ENCODE measurements at regions not wholly inside any gene's neighbourhood (a gene's known extent, or its start where the extent isn't known, plus 50 kb on each side); places are given as distances from the start of the nearest gene placed in this dataset.

DNA sequence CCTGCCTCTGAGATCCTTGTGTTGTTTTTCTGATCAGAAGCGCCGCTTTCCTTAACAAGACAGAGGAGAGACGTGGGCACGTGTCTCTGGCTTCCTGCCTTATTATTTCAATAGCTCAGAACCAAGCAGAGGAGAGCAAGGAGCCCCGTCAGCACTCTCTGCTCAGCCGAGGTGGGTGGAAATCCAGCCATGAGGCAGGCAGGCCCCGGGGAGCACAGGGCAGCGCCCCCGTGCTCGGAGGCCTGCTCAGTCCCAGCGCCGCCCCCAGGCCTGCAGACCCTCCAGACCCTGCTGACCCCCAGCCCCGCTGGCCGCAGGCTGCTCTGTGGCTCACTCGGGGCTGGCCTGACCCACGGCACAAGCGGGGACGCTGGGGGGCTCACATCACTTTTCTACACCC is 162.8 kb downstream of the BRD1 start:
- TF ChIP-seq, protein P1, sequence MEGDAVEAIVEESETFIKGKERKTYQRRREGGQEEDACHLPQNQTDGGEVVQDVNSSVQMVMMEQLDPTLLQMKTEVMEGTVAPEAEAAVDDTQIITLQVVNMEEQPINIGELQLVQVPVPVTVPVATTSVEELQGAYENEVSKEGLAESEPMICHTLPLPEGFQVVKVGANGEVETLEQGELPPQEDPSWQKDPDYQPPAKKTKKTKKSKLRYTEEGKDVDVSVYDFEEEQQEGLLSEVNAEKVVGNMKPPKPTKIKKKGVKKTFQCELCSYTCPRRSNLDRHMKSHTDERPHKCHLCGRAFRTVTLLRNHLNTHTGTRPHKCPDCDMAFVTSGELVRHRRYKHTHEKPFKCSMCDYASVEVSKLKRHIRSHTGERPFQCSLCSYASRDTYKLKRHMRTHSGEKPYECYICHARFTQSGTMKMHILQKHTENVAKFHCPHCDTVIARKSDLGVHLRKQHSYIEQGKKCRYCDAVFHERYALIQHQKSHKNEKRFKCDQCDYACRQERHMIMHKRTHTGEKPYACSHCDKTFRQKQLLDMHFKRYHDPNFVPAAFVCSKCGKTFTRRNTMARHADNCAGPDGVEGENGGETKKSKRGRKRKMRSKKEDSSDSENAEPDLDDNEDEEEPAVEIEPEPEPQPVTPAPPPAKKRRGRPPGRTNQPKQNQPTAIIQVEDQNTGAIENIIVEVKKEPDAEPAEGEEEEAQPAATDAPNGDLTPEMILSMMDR (IDR thresholded peaks at IDR 0.05): no peak
- TF ChIP-seq POLR2AphosphoS5 (IDR thresholded peaks at IDR 0.05) (no peak), POLR2A (IDR thresholded peaks at IDR 0.05) (no peak), EP300 (IDR thresholded peaks at IDR 0.05) (no peak)
